ENCODE measurements at regions not wholly inside any gene's neighbourhood (a gene's known extent, or its start where the extent isn't known, plus 50 kb on each side); places are given as distances from the start of the nearest gene placed in this dataset.

- DNase-seq (ENCODE audit: low spot score) = no peak
Measured at GRCh38 chr2:220278022-220278421, 650.6 kb downstream of the SLC4A3 start.

GRCh38 chr2:220279372-220279771, 651.9 kb downstream of the SLC4A3 start:
- no peak for DNase-seq (ENCODE audit: low spot score)

- DNase-seq (ENCODE audit: low spot score) = no peak
Measured at GRCh38 chr2:220279840-220280239, 652.4 kb downstream of the SLC4A3 start.

GRCh38 chr2:220280736-220281135, 653.3 kb downstream of the SLC4A3 start:
- DNase-seq (ENCODE audit: low spot score) = no peak

GRCh38 chr2:220281771-220282170, 654.3 kb downstream of the SLC4A3 start:
- DNase-seq (ENCODE audit: low spot score) = no peak

GRCh38 chr2:220282236-220282635, 654.8 kb downstream of the SLC4A3 start:
- peak; percentile 41 for DNase-seq (ENCODE audit: low spot score)

GRCh38 chr2:220293966-220294365, 666.5 kb downstream of the SLC4A3 start:
- no peak for DNase-seq (ENCODE audit: low spot score)

GRCh38 chr2:220296174-220296573, 668.7 kb downstream of the SLC4A3 start:
- DNase-seq (ENCODE audit: low spot score) = no peak

- DNase-seq (ENCODE audit: low spot score) = no peak
Measured at GRCh38 chr2:220297093-220297492, 669.7 kb downstream of the SLC4A3 start.

GRCh38 chr2:220300806-220301205, 673.4 kb downstream of the SLC4A3 start:
- DNase-seq (ENCODE audit: low spot score) = no peak

GRCh38 chr2:220302756-220303155, 675.3 kb downstream of the SLC4A3 start:
- DNase-seq (ENCODE audit: low spot score) = no peak

- no peak for DNase-seq (ENCODE audit: low spot score)
Measured at GRCh38 chr2:220309215-220309614, 681.8 kb downstream of the SLC4A3 start.

GRCh38 chr2:220310451-220310861, 683.0 kb downstream of the SLC4A3 start:
- no peak for DNase-seq (ENCODE audit: low spot score)

GRCh38 chr2:220315098-220315823, 687.8 kb downstream of the SLC4A3 start:
- DNase-seq (ENCODE audit: low spot score) = no peak

GRCh38 chr2:220318037-220318436, 690.6 kb downstream of the SLC4A3 start:
- DNase-seq (ENCODE audit: low spot score) = no peak

- no peak for DNase-seq (ENCODE audit: low spot score)
Measured at GRCh38 chr2:220318508-220318907, 691.1 kb downstream of the SLC4A3 start.

GRCh38 chr2:220320326-220320725, 692.9 kb downstream of the SLC4A3 start:
- no peak for DNase-seq (ENCODE audit: low spot score)

GRCh38 chr2:220332886-220333285, 705.5 kb downstream of the SLC4A3 start:
- no peak for DNase-seq (ENCODE audit: low spot score)

- no peak for DNase-seq (ENCODE audit: low spot score)
Measured at GRCh38 chr2:220334210-220334609, 706.8 kb downstream of the SLC4A3 start.

- no peak for DNase-seq (ENCODE audit: low spot score)
Measured at GRCh38 chr2:220334871-220335590, 707.6 kb downstream of the SLC4A3 start.

GRCh38 chr2:220335591-220335915, 708.1 kb downstream of the SLC4A3 start:
- no peak for DNase-seq (ENCODE audit: low spot score)

GRCh38 chr2:220336771-220337170, 709.3 kb downstream of the SLC4A3 start:
- no peak for DNase-seq (ENCODE audit: low spot score)

- no peak for DNase-seq (ENCODE audit: low spot score)
Measured at GRCh38 chr2:220337611-220338440, 710.4 kb downstream of the SLC4A3 start.
